ENCODE measurements at regions not wholly inside any gene's neighbourhood (a gene's known extent, or its start where the extent isn't known, plus 50 kb on each side); places are given as distances from the start of the nearest gene placed in this dataset.

GRCh38 chr12:24470050-24470449 is 478.9 kb downstream of the BCAT1 start:
- POLR2A ChIA-PET = no interaction called here
- intact Hi-C loops (cut with micrococcal nuclease) = no loop called here

More at GRCh38 chr12:24470050-24470449, 478.9 kb downstream of the BCAT1 start:
- BruUV-seq (replicated peaks) = no TSS peak
- Histone ChIP-seq H3K27ac (ENCODE audit: low read depth, low read length) (no peak overlapping the region), H3K9me2 (ENCODE audit: insufficient read depth) (no peaks in the 10 kb centered on the region), H3K4me2 (ENCODE audit: low read length) (no peak overlapping the region), H3K9me3 (ENCODE audit: control insufficient read depth in 1 of 2, insufficient read depth in 1 of 2, low read depth in 1 of 2, low read length in 2 of 2) (peaks cover 0 to 27% of the 10 kb centered on the region in 2 experiments; a peak in 3 of 4 replicates), H3K4me3 (replicated peaks in 1 of 2; ENCODE audit: low read depth in 1 of 2, low read length in 2 of 2) (no peak overlapping the region), H3K79me2 (ENCODE audit: insufficient read depth, low read length) (no peaks in the 10 kb centered on the region), H3K4me1 (ENCODE audit: control insufficient read depth in 1 of 2, insufficient read depth in 2 of 2, low read length in 2 of 2) (no peaks in the 10 kb centered on the region), H3K9ac (ENCODE audit: low read length) (no peak overlapping the region), H4K20me1 (ENCODE audit: insufficient read depth) (no peaks in the 10 kb centered on the region), H3K27me3 (ENCODE audit: insufficient read depth, low read length) (no peaks in the 10 kb centered on the region), H2AFZ (ENCODE audit: low read depth, low read length, poor library complexity, severe bottlenecking) (no peak overlapping the region), H3K36me3 (ENCODE audit: control insufficient read depth in 1 of 2, insufficient read depth in 2 of 2, low read length in 2 of 2) (no peaks in the 10 kb centered on the region)
- ATAC-seq (no peak), DNase-seq (ENCODE audit: low read depth, low spot score) (no peak)
- CTCF ChIA-PET = no interaction called here
- RAD21 ChIA-PET (ENCODE audit: low non-redundant PET in 1 of 2, low total read pairs in 2 of 2, uncharacterized antibody in 2 of 2, unreplicated experiment in 2 of 2) = no interaction called here
- TF ChIP-seq MAX (IDR thresholded peaks at IDR 0.05) (no peak), JUND (IDR thresholded peaks at IDR 0.05) (no peak), EZH2phosphoT487 (IDR thresholded peaks at IDR 0.05; ENCODE audit: borderline replicate concordance) (no peak), SRF (IDR thresholded peaks at IDR 0.05; ENCODE audit: low read depth) (no peak), FOSL1 (IDR thresholded peaks at IDR 0.05; ENCODE audit: low read depth) (no peak), POLR2AphosphoS5 (IDR thresholded peaks at IDR 0.05; ENCODE audit: low read depth, low read length) (no peak), YY1 (IDR thresholded peaks at IDR 0.05; ENCODE audit: extremely low read depth, insufficient replicate concordance, low read depth, low read length) (no peak), CEBPB (IDR thresholded peaks at IDR 0.05; ENCODE audit: low read depth) (no peak), REST (IDR thresholded peaks at IDR 0.05; ENCODE audit: low read depth) (no peak), SIN3A (IDR thresholded peaks at IDR 0.05; ENCODE audit: low read depth) (no peak), CTCF (IDR thresholded peaks at IDR 0.05 in 2 of 3, conservative IDR thresholded peaks at IDR 0.05 in 1 of 3; ENCODE audit: borderline replicate concordance in 1 of 3, insufficient read depth in 1 of 3, low read depth in 2 of 3, low read length in 2 of 3) (no peak), ZNF274 (IDR thresholded peaks at IDR 0.05; ENCODE audit: low read depth, low read length) (no peak)

Data from HCT116 (cell line).